ENCODE measurements at regions not wholly inside any gene's neighbourhood (a gene's known extent, or its start where the extent isn't known, plus 50 kb on each side); places are given as distances from the start of the nearest gene placed in this dataset.

DNA sequence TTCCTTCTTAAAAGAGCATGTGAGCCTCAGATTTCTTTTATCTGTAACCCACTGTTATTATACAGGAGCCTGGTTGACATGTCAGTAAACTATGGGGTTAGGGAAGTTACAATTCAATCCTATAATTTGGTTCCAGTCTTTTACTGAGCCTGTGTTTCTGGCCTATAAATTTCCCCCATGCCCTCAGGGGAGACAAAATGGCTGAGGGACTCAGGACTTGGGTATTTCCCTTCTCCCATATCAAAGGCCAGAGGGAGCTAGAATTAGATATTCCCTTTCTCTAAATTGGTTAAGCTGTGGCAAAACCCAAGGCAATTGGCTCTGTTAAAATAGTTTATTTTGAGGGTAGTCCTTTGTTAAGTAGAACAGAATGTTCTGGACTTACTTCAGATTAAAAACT lies 823.2 kb downstream of the TLE1 start:
- Histone ChIP-seq H2BK5ac (ENCODE audit: low read depth, low read length) (no peak overlapping the region), H3K79me1 (ENCODE audit: low read depth, low read length) (no peaks in the 10 kb centered on the region), H3K4ac (replicated peaks; ENCODE audit: insufficient read length, low read depth, low read length) (no peak overlapping the region), H3K4me1 (replicated peaks in 1 of 4; ENCODE audit: control insufficient read depth in 3 of 4, insufficient read depth in 4 of 4, low read length in 3 of 4) (no peaks in the 10 kb centered on the region), H3K9me3 (ENCODE audit: insufficient read depth in 2 of 2, low read depth in 1 of 2, low read length in 1 of 2) (0 out of 4 replicates have a peak, but pooled peaks cover 0 to 6% of the 10 kb centered on the region in 2 experiments), H3K4me3 (ENCODE audit: extremely low read depth in 1 of 4, insufficient read depth in 2 of 4, low read depth in 3 of 4, low read length in 4 of 4) (no peak overlapping the region), H3K14ac (ENCODE audit: insufficient read length) (no peak overlapping the region), H4K5ac (ENCODE audit: insufficient read length, low read depth, low read length) (no peak overlapping the region), H2BK20ac (ENCODE audit: low read length) (no peak overlapping the region), H4K91ac (replicated peaks; ENCODE audit: insufficient read length, low read length) (no peak overlapping the region), H3K27me3 (replicated peaks in 1 of 4; ENCODE audit: control insufficient read depth in 3 of 4, extremely low read depth in 1 of 4, insufficient read depth in 3 of 4, low read length in 3 of 4) (no peaks in the 10 kb centered on the region), H4K20me1 (replicated peaks in 1 of 2; ENCODE audit: control insufficient read depth in 1 of 2, insufficient read depth in 2 of 2, low read length in 2 of 2) (no peaks in the 10 kb centered on the region), H2BK120ac (replicated peaks; ENCODE audit: low read depth, low read length) (no peak overlapping the region), H3K4me2 (ENCODE audit: insufficient read depth in 1 of 2, low read depth in 2 of 2, low read length in 2 of 2) (no peak overlapping the region), H2BK15ac (ENCODE audit: low read length) (no peak overlapping the region), H4K8ac (ENCODE audit: extremely low read depth, insufficient read depth, low read length) (no peak overlapping the region), H3K9ac (replicated peaks in 1 of 4; ENCODE audit: extremely low read depth in 1 of 4, low read depth in 3 of 4, low read length in 3 of 4) (no peak overlapping the region), H3K18ac (ENCODE audit: extremely low read depth, low read length) (no peak overlapping the region), H2AFZ (ENCODE audit: low read length) (no peak overlapping the region), H3K23ac (ENCODE audit: insufficient read length) (no peak overlapping the region), H2AK5ac (ENCODE audit: low read depth, low read length) (no peak overlapping the region), H3K27ac (ENCODE audit: low read depth, low read length) (no peak overlapping the region), H3K36me3 (ENCODE audit: control insufficient read depth in 2 of 4, insufficient read depth in 4 of 4, low read length in 3 of 4) (no peaks in the 10 kb centered on the region), H3K23me2 (ENCODE audit: low read depth, low read length) (no peaks in the 10 kb centered on the region), H3K56ac (replicated peaks; ENCODE audit: insufficient read length, low read depth, low read length) (no peak overlapping the region), H2BK12ac (ENCODE audit: low read depth, low read length) (no peak overlapping the region), H3K79me2 (ENCODE audit: control insufficient read depth in 1 of 2, insufficient read depth in 2 of 2, low read length in 2 of 2) (no peaks in the 10 kb centered on the region)
- ChIA-PET POLR2A (ENCODE audit: partially characterized antibody) (no interaction called here), CTCF (ENCODE audit: partially characterized antibody) (no interaction called here)
- FAIRE-seq (no peak), DNase-seq (ENCODE audit: low read depth in 1 of 2, low spot score in 2 of 2) (no peak)
- no peak for TF ChIP-seq CREB1 (IDR thresholded peaks at IDR 0.05)
- TF ChIP-seq CBX5 (IDR thresholded peaks at IDR 0.05; ENCODE audit: low read depth, low read length) = no peak
- no peak for TF ChIP-seq POU5F1 (IDR thresholded peaks at IDR 0.05; ENCODE audit: low read depth, low read length)
- no peak for TF ChIP-seq FOSL1 (IDR thresholded peaks at IDR 0.05; ENCODE audit: insufficient read depth, low read depth, low read length)
- TF ChIP-seq KDM1A (IDR thresholded peaks at IDR 0.05; ENCODE audit: borderline replicate concordance, low read length) = no peak
